ENCODE measurements at regions not wholly inside any gene's neighbourhood (a gene's known extent, or its start where the extent isn't known, plus 50 kb on each side); places are given as distances from the start of the nearest gene placed in this dataset.

- no peaks in the 10 kb centered on the region for H3K36me3 ChIP-seq (ENCODE audit: control insufficient read depth in 1 of 2, insufficient read depth in 2 of 2, low read length in 2 of 2)
- H4K20me1 ChIP-seq (ENCODE audit: insufficient read depth), result no peaks in the 10 kb centered on the region
- no peaks in the 10 kb centered on the region for H3K4me1 ChIP-seq (ENCODE audit: control insufficient read depth in 1 of 2, insufficient read depth in 2 of 2, low read length in 2 of 2)
- DNase-seq (ENCODE audit: low read depth, low spot score) (no peak), ATAC-seq (no peak)
- no peaks in the 10 kb centered on the region for H3K9me2 ChIP-seq (ENCODE audit: insufficient read depth)
- H3K27ac ChIP-seq (ENCODE audit: low read depth, low read length), result no peak overlapping the region
- TF ChIP-seq FOSL1 (IDR thresholded peaks at IDR 0.05; ENCODE audit: low read depth), result no peak
- no peak for TF ChIP-seq ZFX (IDR thresholded peaks at IDR 0.05)
- no peak for TF ChIP-seq JUND (IDR thresholded peaks at IDR 0.05)
- no peak for TF ChIP-seq SP1 (IDR thresholded peaks at IDR 0.05; ENCODE audit: low read depth)
- intact Hi-C loops (cut with micrococcal nuclease), result no loop called here
- H3K4me2 ChIP-seq (ENCODE audit: low read length), result no peak overlapping the region
- ChIA-PET RAD21 (ENCODE audit: low non-redundant PET in 1 of 2, low total read pairs in 2 of 2, uncharacterized antibody in 2 of 2, unreplicated experiment in 2 of 2) (no interaction called here), CTCF (no interaction called here), POLR2A (no interaction called here)
- no peak overlapping the region for H2AFZ ChIP-seq (ENCODE audit: low read depth, low read length, poor library complexity, severe bottlenecking)
- BruUV-seq (replicated peaks), result no TSS peak
- H3K9ac ChIP-seq (ENCODE audit: low read length), result no peak overlapping the region
- H3K9me3 ChIP-seq (ENCODE audit: control insufficient read depth in 1 of 2, insufficient read depth in 1 of 2, low read depth in 1 of 2, low read length in 2 of 2), result no peaks in the 10 kb centered on the region
- H3K79me2 ChIP-seq (ENCODE audit: insufficient read depth, low read length), result no peaks in the 10 kb centered on the region
- no peak overlapping the region for H3K4me3 ChIP-seq (replicated peaks in 1 of 2; ENCODE audit: low read depth in 1 of 2, low read length in 2 of 2)
- no peaks in the 10 kb centered on the region for H3K27me3 ChIP-seq (ENCODE audit: insufficient read depth, low read length)
Measured at GRCh38 chrX:97672608-97673007, 788.9 kb downstream of the RPA4 start.

GRCh38 chrX:97673135-97673534 lies 789.4 kb downstream of the RPA4 start:
- no TSS peak for BruUV-seq (replicated peaks)

More at GRCh38 chrX:97673135-97673534, 789.4 kb downstream of the RPA4 start:
- RAD21 ChIA-PET (ENCODE audit: low non-redundant PET in 1 of 2, low total read pairs in 2 of 2, uncharacterized antibody in 2 of 2, unreplicated experiment in 2 of 2), result no interaction called here
- Histone ChIP-seq H3K4me1 (ENCODE audit: control insufficient read depth in 1 of 2, insufficient read depth in 2 of 2, low read length in 2 of 2) (no peaks in the 10 kb centered on the region), H3K4me3 (replicated peaks in 1 of 2; ENCODE audit: low read depth in 1 of 2, low read length in 2 of 2) (no peak overlapping the region), H3K9me2 (ENCODE audit: insufficient read depth) (no peaks in the 10 kb centered on the region), H4K20me1 (ENCODE audit: insufficient read depth) (no peaks in the 10 kb centered on the region), H3K27ac (ENCODE audit: low read depth, low read length) (no peak overlapping the region), H3K9me3 (ENCODE audit: control insufficient read depth in 1 of 2, insufficient read depth in 1 of 2, low read depth in 1 of 2, low read length in 2 of 2) (no peaks in the 10 kb centered on the region), H3K36me3 (ENCODE audit: control insufficient read depth in 1 of 2, insufficient read depth in 2 of 2, low read length in 2 of 2) (no peaks in the 10 kb centered on the region), H3K9ac (ENCODE audit: low read length) (no peak overlapping the region), H3K27me3 (ENCODE audit: insufficient read depth, low read length) (no peaks in the 10 kb centered on the region), H2AFZ (ENCODE audit: low read depth, low read length, poor library complexity, severe bottlenecking) (no peak overlapping the region), H3K4me2 (ENCODE audit: low read length) (no peak overlapping the region), H3K79me2 (ENCODE audit: insufficient read depth, low read length) (no peaks in the 10 kb centered on the region)
- ATAC-seq (no peak), DNase-seq (ENCODE audit: low read depth, low spot score) (no peak)
- TF ChIP-seq CBX3 (IDR thresholded peaks at IDR 0.05; ENCODE audit: low read depth) (no peak), EZH2phosphoT487 (IDR thresholded peaks at IDR 0.05; ENCODE audit: borderline replicate concordance) (no peak), EZH2 (IDR thresholded peaks at IDR 0.05) (no peak), ZNF274 (IDR thresholded peaks at IDR 0.05; ENCODE audit: low read depth, low read length) (no peak), POLR2A (IDR thresholded peaks at IDR 0.05; ENCODE audit: borderline replicate concordance, extremely low read depth, insufficient read depth, insufficient read length) (no peak), FOSL1 (IDR thresholded peaks at IDR 0.05; ENCODE audit: low read depth) (no peak), ELF1 (IDR thresholded peaks at IDR 0.05; ENCODE audit: borderline replicate concordance, low read depth) (no peak), POLR2AphosphoS5 (IDR thresholded peaks at IDR 0.05; ENCODE audit: low read depth, low read length) (no peak), EGR1 (IDR thresholded peaks at IDR 0.05; ENCODE audit: low read depth) (no peak), YY1 (IDR thresholded peaks at IDR 0.05; ENCODE audit: extremely low read depth, insufficient replicate concordance, low read depth, low read length) (no peak), MAX (IDR thresholded peaks at IDR 0.05) (no peak), TCF7L2 (IDR thresholded peaks at IDR 0.05; ENCODE audit: borderline replicate concordance, extremely low read depth, insufficient read depth, insufficient read length) (no peak), RAD21 (IDR thresholded peaks at IDR 0.05; ENCODE audit: low read depth) (no peak), ATF3 (IDR thresholded peaks at IDR 0.05) (no peak), SP1 (IDR thresholded peaks at IDR 0.05; ENCODE audit: low read depth) (no peak)
- POLR2A ChIA-PET, result no interaction called here
- CTCF ChIA-PET, result no interaction called here
- intact Hi-C loops (cut with micrococcal nuclease), result no loop called here

Measured in HCT116 (cell line).